DND-41 (cell line): ENCODE measurements at regions not wholly inside any gene's neighbourhood (a gene's known extent, or its start where the extent isn't known, plus 50 kb on each side); places are given as distances from the start of the nearest gene placed in this dataset.

Experiments
- EZH2 ChIP-seq: IDR thresholded peaks from 3 replicates; pipeline ENCODE4 v1.6.1; 2012; ENCODE audit warnings: borderline replicate concordance, low read depth, mild to moderate bottlenecking, moderate library complexity, low read length, inconsistent platforms; ENCODE audit not compliant: severe bottlenecking
- TF ChIP-seq, protein P1 (sequence below): IDR thresholded peaks from 2 replicates; pipeline ENCODE4 v1.5.1; 2012; ENCODE audit warnings: borderline replicate concordance, low read length, moderate library complexity, mild to moderate bottlenecking; ENCODE audit not compliant: poor library complexity, severe bottlenecking; ENCODE audit errors: extremely low read depth

DNA sequence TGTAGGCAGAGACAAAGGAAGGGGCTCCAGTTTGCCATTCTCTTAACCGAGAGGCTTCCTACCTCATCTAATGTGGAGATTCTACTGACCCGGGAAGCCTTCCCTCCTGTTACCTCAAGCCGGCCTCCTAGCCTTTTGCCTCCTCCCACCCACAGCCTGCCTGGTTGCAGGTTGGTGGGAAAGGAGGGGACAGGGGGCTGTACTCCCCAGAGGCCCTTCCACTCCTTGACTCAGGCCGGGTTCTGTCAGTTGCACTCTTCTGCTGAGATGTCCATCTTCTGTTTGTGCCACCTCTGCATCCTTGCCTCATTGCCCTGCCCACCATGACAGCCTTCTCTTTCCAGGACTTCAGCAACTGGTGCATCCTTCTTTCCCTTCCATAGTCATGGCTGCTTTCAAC, 98.0 kb upstream of the SLC44A3 start:
- TF ChIP-seq, protein P1, sequence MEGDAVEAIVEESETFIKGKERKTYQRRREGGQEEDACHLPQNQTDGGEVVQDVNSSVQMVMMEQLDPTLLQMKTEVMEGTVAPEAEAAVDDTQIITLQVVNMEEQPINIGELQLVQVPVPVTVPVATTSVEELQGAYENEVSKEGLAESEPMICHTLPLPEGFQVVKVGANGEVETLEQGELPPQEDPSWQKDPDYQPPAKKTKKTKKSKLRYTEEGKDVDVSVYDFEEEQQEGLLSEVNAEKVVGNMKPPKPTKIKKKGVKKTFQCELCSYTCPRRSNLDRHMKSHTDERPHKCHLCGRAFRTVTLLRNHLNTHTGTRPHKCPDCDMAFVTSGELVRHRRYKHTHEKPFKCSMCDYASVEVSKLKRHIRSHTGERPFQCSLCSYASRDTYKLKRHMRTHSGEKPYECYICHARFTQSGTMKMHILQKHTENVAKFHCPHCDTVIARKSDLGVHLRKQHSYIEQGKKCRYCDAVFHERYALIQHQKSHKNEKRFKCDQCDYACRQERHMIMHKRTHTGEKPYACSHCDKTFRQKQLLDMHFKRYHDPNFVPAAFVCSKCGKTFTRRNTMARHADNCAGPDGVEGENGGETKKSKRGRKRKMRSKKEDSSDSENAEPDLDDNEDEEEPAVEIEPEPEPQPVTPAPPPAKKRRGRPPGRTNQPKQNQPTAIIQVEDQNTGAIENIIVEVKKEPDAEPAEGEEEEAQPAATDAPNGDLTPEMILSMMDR, result no peak
- no peak for TF ChIP-seq EZH2
